Hepatocyte (in vitro differentiated cells): ENCODE measurements at regions not wholly inside any gene's neighbourhood (a gene's known extent, or its start where the extent isn't known, plus 50 kb on each side); places are given as distances from the start of the nearest gene placed in this dataset.

Experiments used
- EZH2 ChIP-seq: fragments of 200-600 bp; sonication (generic); IDR thresholded peaks from 2 replicates; pipeline ENCODE4 v1.6.1; 2016; ENCODE audit warnings: antibody characterized with exemption, mild to moderate bottlenecking, borderline replicate concordance
- TF ChIP-seq, protein P1 (sequence below): fragments of 200-600 bp; sonication (generic); IDR thresholded peaks from 2 replicates; pipeline ENCODE4 v1.5.1; 2016; ENCODE audit warnings: antibody characterized with exemption, mild to moderate bottlenecking; ENCODE audit not compliant: poor library complexity

DNA sequence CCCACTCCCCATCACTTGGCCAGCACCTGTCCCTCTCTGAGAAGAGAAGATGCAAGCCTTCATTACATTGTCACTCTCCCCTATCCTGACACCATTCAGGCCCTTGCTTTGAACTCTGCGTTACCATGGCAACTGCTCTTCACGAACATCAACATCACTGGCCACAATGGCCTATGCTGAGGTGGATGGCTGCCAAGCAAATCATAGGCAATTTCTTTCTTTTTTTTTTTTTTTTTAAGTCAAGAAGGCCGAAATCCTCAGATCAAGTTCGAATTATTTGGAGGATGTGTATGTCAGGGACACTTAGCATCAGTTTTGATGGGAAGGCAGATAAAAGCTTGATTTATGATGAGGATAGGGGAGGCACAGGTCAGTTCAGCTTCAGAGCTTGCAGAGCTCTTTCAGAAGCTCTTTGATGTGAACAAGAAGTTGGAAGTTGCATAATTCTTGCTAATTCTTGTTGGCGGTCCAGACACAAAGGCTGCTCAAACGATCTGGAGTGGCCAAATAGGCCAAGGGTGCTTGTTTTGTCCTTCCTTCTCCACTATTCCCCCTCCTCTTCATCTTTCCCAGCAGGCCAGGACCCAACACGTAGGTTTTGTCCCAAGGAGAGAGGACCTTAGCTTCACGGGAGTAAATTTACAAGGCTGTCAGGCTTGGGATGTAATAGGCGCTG lies 179.9 kb upstream of the NPVF start:
- TF ChIP-seq, protein P1, sequence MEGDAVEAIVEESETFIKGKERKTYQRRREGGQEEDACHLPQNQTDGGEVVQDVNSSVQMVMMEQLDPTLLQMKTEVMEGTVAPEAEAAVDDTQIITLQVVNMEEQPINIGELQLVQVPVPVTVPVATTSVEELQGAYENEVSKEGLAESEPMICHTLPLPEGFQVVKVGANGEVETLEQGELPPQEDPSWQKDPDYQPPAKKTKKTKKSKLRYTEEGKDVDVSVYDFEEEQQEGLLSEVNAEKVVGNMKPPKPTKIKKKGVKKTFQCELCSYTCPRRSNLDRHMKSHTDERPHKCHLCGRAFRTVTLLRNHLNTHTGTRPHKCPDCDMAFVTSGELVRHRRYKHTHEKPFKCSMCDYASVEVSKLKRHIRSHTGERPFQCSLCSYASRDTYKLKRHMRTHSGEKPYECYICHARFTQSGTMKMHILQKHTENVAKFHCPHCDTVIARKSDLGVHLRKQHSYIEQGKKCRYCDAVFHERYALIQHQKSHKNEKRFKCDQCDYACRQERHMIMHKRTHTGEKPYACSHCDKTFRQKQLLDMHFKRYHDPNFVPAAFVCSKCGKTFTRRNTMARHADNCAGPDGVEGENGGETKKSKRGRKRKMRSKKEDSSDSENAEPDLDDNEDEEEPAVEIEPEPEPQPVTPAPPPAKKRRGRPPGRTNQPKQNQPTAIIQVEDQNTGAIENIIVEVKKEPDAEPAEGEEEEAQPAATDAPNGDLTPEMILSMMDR: no peak
- TF ChIP-seq EZH2: no peak
